OCI-LY1 (cell line): ENCODE measurements at regions not wholly inside any gene's neighbourhood (a gene's known extent, or its start where the extent isn't known, plus 50 kb on each side); places are given as distances from the start of the nearest gene placed in this dataset.
"Not testable (repeated sequence)": the region's sequence is repeated elsewhere in the genome, so short reads cannot be mapped to it uniquely, and the experiment has no call there.

Experiments
- EZH2 ChIP-seq: fragments of 200-600 bp; sonication (generic), shearing (Covaris generic); IDR thresholded peaks from 2 replicates; pipeline ENCODE4 v1.8.0; 2017; ENCODE audit warnings: borderline replicate concordance, mixed run types, mild to moderate bottlenecking, antibody characterized with exemption, low read length, moderate library complexity, mixed read lengths
- TF ChIP-seq, protein P1 (sequence below): fragments of 200-600 bp; sonication (generic), shearing (Covaris generic); IDR thresholded peaks from 2 replicates; pipeline ENCODE4 v1.5.1; 2017; ENCODE audit warnings: mild to moderate bottlenecking, antibody characterized with exemption, low read length, moderate library complexity, mixed read lengths

DNA sequence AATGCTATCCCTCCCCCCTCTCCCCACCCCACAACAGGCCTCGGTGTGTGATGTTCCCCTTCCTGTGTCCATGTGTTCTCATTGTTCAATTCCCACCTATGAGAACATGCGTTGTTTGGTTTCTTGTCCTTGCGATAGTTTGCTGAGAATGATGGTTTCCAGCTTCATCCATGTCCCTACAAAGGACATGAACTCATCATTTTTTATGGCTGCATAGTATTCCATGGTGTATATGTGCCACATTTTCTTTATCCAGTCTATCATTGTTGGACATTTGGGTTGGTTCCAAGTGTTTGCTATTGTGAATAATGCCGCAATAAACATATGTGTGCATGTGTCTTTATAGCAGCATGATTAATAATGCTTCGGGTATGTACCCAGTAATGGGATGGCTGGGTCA is 1156.1 kb downstream of the NAALADL2 start:
- TF ChIP-seq, protein P1, sequence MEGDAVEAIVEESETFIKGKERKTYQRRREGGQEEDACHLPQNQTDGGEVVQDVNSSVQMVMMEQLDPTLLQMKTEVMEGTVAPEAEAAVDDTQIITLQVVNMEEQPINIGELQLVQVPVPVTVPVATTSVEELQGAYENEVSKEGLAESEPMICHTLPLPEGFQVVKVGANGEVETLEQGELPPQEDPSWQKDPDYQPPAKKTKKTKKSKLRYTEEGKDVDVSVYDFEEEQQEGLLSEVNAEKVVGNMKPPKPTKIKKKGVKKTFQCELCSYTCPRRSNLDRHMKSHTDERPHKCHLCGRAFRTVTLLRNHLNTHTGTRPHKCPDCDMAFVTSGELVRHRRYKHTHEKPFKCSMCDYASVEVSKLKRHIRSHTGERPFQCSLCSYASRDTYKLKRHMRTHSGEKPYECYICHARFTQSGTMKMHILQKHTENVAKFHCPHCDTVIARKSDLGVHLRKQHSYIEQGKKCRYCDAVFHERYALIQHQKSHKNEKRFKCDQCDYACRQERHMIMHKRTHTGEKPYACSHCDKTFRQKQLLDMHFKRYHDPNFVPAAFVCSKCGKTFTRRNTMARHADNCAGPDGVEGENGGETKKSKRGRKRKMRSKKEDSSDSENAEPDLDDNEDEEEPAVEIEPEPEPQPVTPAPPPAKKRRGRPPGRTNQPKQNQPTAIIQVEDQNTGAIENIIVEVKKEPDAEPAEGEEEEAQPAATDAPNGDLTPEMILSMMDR = not testable (repeated sequence)
- TF ChIP-seq EZH2 = not testable (repeated sequence)
